WERI-Rb-1 (cell line): ENCODE measurements at regions not wholly inside any gene's neighbourhood (a gene's known extent, or its start where the extent isn't known, plus 50 kb on each side); places are given as distances from the start of the nearest gene placed in this dataset.
"Not testable (repeated sequence)": the region's sequence is repeated elsewhere in the genome, so short reads cannot be mapped to it uniquely, and the experiment has no call there.

Experiments
- DNase-seq: peaks from one replicate; pipeline ENCODE4 v3.0.0-alpha.2; 2020
- H3K27ac ChIP-seq: fragments of 250-450 bp; sonication (Bioruptor Pico); 2 replicates; pipeline ENCODE4 v1.5.1; 2020; ENCODE audit warnings: mild to moderate bottlenecking, moderate library complexity
- H3K27me3 ChIP-seq: fragments of 250-450 bp; sonication (Bioruptor Pico); 2 replicates; pipeline ENCODE4 v1.5.1; 2021; ENCODE audit warnings: mild to moderate bottlenecking, low read depth, moderate library complexity; ENCODE audit not compliant: insufficient read depth, severe bottlenecking
- H3K36me3 ChIP-seq: fragments of 250-450 bp; sonication (Bioruptor Pico); 2 replicates; pipeline ENCODE4 v1.5.1; 2020; ENCODE audit warnings: mild to moderate bottlenecking, moderate library complexity
- H3K4me3 ChIP-seq: 2 replicates; pipeline ENCODE4 v1.5.1; 2011; ENCODE audit warnings: low read depth, mild to moderate bottlenecking, control low read depth, low read length
- H3K9me3 ChIP-seq: fragments of 250-450 bp; sonication (Bioruptor Pico); 2 replicates; pipeline ENCODE4 v1.5.1; 2021; ENCODE audit warnings: mild to moderate bottlenecking, moderate library complexity; ENCODE audit not compliant: severe bottlenecking
- CTCF ChIP-seq: IDR thresholded peaks from 2 replicates; pipeline ENCODE4 v1.5.1; 2011; ENCODE audit warnings: low read depth, mild to moderate bottlenecking, control low read depth, inconsistent platforms, low read length

GRCh38 chrX:145393702-145394235 is 146.5 kb downstream of the SPANXN1 start:
- no peak for DNase-seq
- Histone ChIP-seq H3K4me3 (no peak overlapping the region), H3K27ac (no peak overlapping the region), H3K36me3 (no peaks in the 10 kb centered on the region), H3K9me3 (no peaks in the 10 kb centered on the region), H3K27me3 (peaks cover 20% of the 10 kb centered on the region)
- TF ChIP-seq CTCF, result peak; percentile 65

- Histone ChIP-seq H3K9me3 (no peaks in the 10 kb centered on the region), H3K27me3 (peaks cover 20% of the 10 kb centered on the region), H3K36me3 (no peaks in the 10 kb centered on the region), H3K27ac (no peak overlapping the region), H3K4me3 (no peak overlapping the region)
- DNase-seq, result no peak
- TF ChIP-seq CTCF, result no peak
Observed at GRCh38 chrX:145394344-145394743, 147.0 kb downstream of the SPANXN1 start.

- no peak overlapping the region for H3K4me3 ChIP-seq
- H3K9me3 ChIP-seq, result no peaks in the 10 kb centered on the region
- no peak for DNase-seq
- no peak overlapping the region for H3K27ac ChIP-seq
- H3K36me3 ChIP-seq, result no peaks in the 10 kb centered on the region
- no peak for TF ChIP-seq CTCF
- peaks cover 17% of the 10 kb centered on the region for H3K27me3 ChIP-seq
Observed at GRCh38 chrX:145396612-145397011, 149.3 kb downstream of the SPANXN1 start.

GRCh38 chrX:145405012-145405411 is 157.7 kb downstream of the SPANXN1 start:
- Histone ChIP-seq H3K27ac (no peak overlapping the region), H3K4me3 (no peak overlapping the region), H3K27me3 (peaks cover 11% of the 10 kb centered on the region), H3K36me3 (no peaks in the 10 kb centered on the region), H3K9me3 (no peaks in the 10 kb centered on the region)
- peak; percentile 52 for TF ChIP-seq CTCF
- peak; percentile 10 for DNase-seq

- no peaks in the 10 kb centered on the region for H3K36me3 ChIP-seq
- H3K4me3 ChIP-seq, result no peak overlapping the region
- no peak for DNase-seq
- no peaks in the 10 kb centered on the region for H3K9me3 ChIP-seq
- no peak for TF ChIP-seq CTCF
- H3K27me3 ChIP-seq, result peaks cover 21% of the 10 kb centered on the region
- H3K27ac ChIP-seq, result no peak overlapping the region
Observed at GRCh38 chrX:145410622-145411021, 163.3 kb downstream of the SPANXN1 start.

GRCh38 chrX:145436211-145436610 is 188.9 kb downstream of the SPANXN1 start:
- DNase-seq, H3K4me3 ChIP-seq, H3K36me3 ChIP-seq, H3K9me3 ChIP-seq, H3K27ac ChIP-seq: not testable (repeated sequence)
- H3K27me3 ChIP-seq, result peaks cover 26% of the 10 kb centered on the region
